ENCODE measurements at regions not wholly inside any gene's neighbourhood (a gene's known extent, or its start where the extent isn't known, plus 50 kb on each side); places are given as distances from the start of the nearest gene placed in this dataset.
"Not testable (repeated sequence)": the region's sequence is repeated elsewhere in the genome, so short reads cannot be mapped to it uniquely, and the experiment has no call there.

DNA sequence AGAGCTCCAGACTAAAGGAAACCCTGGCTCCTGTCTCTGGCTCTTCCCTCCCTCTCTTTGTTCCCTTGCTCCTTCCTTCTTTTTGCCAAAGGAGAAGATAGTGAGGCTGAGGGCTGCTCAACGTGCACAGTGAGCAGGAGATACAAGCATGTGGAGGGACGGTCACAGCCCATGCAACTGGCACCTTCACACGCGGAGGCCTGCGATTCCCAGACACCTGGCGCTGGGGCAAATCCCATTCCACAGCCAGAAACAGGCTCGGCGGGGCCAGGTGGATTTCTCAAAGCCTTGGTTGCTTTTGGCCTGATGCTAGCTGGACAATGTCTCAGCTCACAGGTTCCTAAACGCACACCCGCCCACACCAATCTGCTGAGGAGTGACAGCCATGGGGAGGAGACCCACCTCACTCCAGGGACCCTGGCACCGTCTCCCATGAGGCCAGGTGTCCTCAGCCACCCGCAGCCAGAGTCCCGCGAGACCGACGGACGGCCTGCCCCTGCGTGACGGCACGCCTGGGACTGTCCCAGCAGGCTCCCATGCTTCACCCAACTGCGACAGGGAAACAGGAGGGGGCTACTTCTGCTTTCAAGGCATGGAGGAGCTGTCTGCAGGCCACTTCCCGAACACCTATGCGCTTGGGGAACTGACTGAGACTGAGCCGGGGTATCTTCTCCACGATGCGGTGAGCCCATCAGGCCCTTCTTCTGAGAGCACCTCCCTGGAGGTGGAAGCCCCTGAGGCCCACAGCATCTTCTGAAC is 56.2 kb upstream of the SPN start:
- not testable (repeated sequence) for H3K9me3 ChIP-seq; H3K36me3 ChIP-seq; H3K27me3 ChIP-seq; H3K4me3 ChIP-seq (ENCODE audit: low read depth in 1 of 2, low read length in 1 of 2)
- Histone ChIP-seq H3K27ac (peak overlapping the region; percentile 35), H3K4me1 (ENCODE audit: control insufficient read depth in 1 of 2, insufficient read depth in 1 of 2, low read depth in 1 of 2, low read length in 1 of 2) (peaks cover 11 to 16% of the 10 kb centered on the region in 2 experiments)

DNA sequence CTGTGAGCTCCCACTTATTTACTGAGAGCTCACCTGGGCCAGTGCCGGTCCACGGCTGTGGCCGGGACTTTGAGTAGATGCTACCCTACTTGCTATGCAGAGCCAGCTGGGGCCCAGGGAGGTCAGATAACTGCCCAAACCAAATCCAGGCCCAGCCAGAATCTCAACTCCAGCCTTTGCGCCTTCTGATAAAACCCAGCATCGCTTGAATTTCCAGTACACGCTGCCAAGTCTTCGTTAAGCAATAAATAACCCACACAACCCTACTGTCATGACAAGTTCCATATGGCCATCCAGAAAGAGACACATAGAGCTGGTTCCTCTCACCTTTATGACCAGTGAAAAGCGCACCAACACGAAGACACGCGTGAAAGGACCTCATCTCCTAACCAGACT is 55.6 kb upstream of the SPN start:
- not testable (repeated sequence) for H3K36me3 ChIP-seq; H3K4me3 ChIP-seq (ENCODE audit: low read depth in 1 of 2, low read length in 1 of 2); H3K27me3 ChIP-seq; H3K9me3 ChIP-seq
- peaks cover 12 to 19% of the 10 kb centered on the region in 2 experiments for H3K4me1 ChIP-seq (ENCODE audit: control insufficient read depth in 1 of 2, insufficient read depth in 1 of 2, low read depth in 1 of 2, low read length in 1 of 2)
- H3K27ac ChIP-seq: peak overlapping the region; percentile 35

DNA sequence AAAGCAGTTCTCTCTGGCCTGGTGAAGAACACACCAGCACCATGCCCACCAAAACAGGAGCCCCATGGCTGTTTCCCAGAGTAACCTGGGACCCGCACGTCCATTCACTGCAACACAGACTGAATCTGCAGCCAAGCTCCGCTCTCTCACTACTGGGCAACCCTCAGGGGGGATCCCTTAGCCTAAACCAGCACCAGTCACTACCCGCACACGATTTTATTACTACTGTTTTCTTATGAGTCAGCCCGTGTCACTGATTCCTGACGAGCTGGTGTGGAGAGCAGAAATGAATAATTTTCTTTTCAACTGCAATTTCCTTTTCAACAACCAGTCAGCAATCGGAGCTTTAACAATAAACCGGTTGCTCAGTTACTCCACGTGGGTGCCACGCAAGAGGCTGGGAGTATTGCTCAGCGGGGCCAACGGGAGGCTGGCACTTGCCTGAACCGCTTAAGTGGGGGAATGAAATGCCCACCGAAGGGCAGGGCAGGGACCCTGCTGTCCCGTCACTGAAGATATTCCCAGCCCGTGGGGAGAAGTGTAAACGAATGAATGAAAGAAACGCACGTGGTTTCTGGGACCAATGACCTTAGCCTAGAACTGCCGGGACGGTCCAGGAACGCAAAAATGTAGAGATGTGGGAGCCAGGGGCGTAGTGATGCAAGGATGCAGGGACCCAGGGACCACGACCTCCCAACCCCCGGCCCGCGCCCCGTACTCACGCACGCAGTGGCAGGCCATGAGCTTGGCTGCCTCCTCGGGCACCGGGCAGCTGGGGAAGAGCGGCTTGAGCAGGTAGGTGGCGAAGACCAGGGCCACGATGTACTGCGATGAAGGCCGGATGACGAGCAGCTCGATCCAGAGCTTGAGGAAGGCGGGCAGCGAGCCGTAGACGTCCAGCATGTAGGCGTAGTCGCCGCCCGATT is 50.4 kb upstream of the SPN start:
- peak overlapping the region; percentile 76 to 89 for H3K4me3 ChIP-seq (ENCODE audit: low read depth in 1 of 2, low read length in 1 of 2)
- H3K27ac ChIP-seq: peak overlapping the region; percentile 83
- peaks cover 10 to 21% of the 10 kb centered on the region in 2 experiments for H3K4me1 ChIP-seq (ENCODE audit: control insufficient read depth in 1 of 2, insufficient read depth in 1 of 2, low read depth in 1 of 2, low read length in 1 of 2)
- H3K36me3 ChIP-seq, H3K9me3 ChIP-seq, H3K27me3 ChIP-seq: not testable (repeated sequence)

Measured in neutrophil (primary cell).